Muscle of leg (tissue), 3 donors: ENCODE measurements at regions not wholly inside any gene's neighbourhood (a gene's known extent, or its start where the extent isn't known, plus 50 kb on each side); places are given as distances from the start of the nearest gene placed in this dataset.
"Not testable (repeated sequence)": the region's sequence is repeated elsewhere in the genome, so short reads cannot be mapped to it uniquely, and the experiment has no call there.

ENCODE experiments used
- DNase-seq: peaks from one replicate; pipeline ENCODE4 v3.0.0; 2013
- H3K27ac ChIP-seq: one replicate; pipeline ENCODE4 v1.5.1; 2013; ENCODE audit warnings: mild to moderate bottlenecking, low read length, control low read depth
- H3K27me3 ChIP-seq: one replicate; pipeline ENCODE4 v1.6.1; 2013; ENCODE audit warnings: low read length; ENCODE audit not compliant: control insufficient read depth, insufficient read depth
- H3K36me3 ChIP-seq: one replicate; pipeline ENCODE4 v1.6.1; 2013; ENCODE audit warnings: low read length; ENCODE audit not compliant: control insufficient read depth, insufficient read depth
- H3K4me1 ChIP-seq: one replicate; pipeline ENCODE4 v1.6.1; 2013; ENCODE audit warnings: low read length; ENCODE audit not compliant: control insufficient read depth, insufficient read depth
- H3K4me3 ChIP-seq: one replicate; pipeline ENCODE4 v1.5.1; 2013; ENCODE audit warnings: low read length, control low read depth
- H3K9me3 ChIP-seq: replicated peaks from 2 replicates; pipeline ENCODE4 v1.6.1; 2013; ENCODE audit warnings: low read depth, low read length; ENCODE audit not compliant: control insufficient read depth
- WGBS: methylation state at CpG from one replicate; pipeline ENCODE4 v1.1.5; 2013; ENCODE audit warnings: missing lambda C conversion rate; ENCODE audit not compliant: insufficient coverage; 5-methylcytosine and 5-hydroxymethylcytosine counted together

DNA sequence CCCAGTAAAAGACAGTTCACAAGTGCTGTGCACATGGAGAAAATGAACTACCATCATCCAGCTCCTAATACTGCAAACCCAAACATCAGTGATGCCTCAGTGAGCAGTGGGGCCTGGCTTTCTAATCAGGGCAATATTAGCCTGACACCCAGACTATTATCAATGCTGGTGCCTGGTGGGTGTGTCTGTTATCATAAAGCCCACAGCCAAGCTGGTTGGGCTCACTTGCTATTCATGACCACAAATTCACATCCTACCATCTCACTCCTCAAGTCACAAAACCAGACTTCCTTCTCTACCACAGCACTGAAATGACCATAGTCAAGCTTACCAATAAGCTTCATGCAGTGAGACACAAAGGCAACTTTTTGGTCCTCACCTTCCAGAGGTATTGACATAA is 180.8 kb upstream of the PLN start:
- Histone ChIP-seq H3K4me1 (peaks cover 5% of the 10 kb centered on the region), H3K27me3 (no peaks in the 10 kb centered on the region), H3K27ac (no peak overlapping the region), H3K4me3 (no peak overlapping the region), H3K36me3 (no peaks in the 10 kb centered on the region), H3K9me3 (no peaks in the 10 kb centered on the region)
- no peak for DNase-seq

- H3K4me3 ChIP-seq, result no peak overlapping the region
- H3K4me1 ChIP-seq, result peaks cover 6% of the 10 kb centered on the region
- H3K36me3 ChIP-seq, result no peaks in the 10 kb centered on the region
- H3K27ac ChIP-seq, result no peak overlapping the region
- DNase-seq, result no peak
- no peaks in the 10 kb centered on the region for H3K27me3 ChIP-seq
- H3K9me3 ChIP-seq, result no peaks in the 10 kb centered on the region
- WGBS, result no CpG with 5 or more reads among the region's 3 CpGs
These were observed 177.4 kb upstream of the PLN start for GRCh38 chr6:118370722-118371121.

GRCh38 chr6:118371955-118372354 is 176.1 kb upstream of the PLN start:
- DNase-seq, result no peak
- Histone ChIP-seq H3K4me3 (no peak overlapping the region), H3K9me3 (no peaks in the 10 kb centered on the region), H3K4me1 (peaks cover 4% of the 10 kb centered on the region), H3K36me3 (no peaks in the 10 kb centered on the region), H3K27ac (no peak overlapping the region), H3K27me3 (no peaks in the 10 kb centered on the region)
- WGBS, result no CpG with 5 or more reads among the region's 1 CpG

DNA sequence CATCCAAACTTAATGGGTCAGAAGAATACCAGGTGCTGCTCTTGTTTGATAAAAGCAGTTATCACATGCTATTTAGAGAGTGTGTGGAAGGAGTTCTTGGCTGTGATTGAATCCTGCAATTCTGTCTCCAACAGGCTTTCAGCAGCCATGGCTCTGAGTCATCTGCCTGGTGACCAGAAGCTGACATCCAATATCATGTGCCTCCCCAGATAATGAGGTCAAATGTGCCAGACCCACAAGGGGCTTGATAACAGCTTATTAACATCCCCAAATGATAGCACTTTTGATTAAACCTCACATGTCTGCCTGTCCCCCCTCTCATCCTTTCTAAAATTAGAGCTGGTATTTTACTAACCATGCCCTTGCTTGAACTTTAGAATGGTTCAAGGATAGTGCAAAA is 175.7 kb upstream of the PLN start:
- peak; percentile 16 for DNase-seq
- Histone ChIP-seq H3K27ac (no peak overlapping the region), H3K4me1 (peaks cover 4% of the 10 kb centered on the region), H3K27me3 (no peaks in the 10 kb centered on the region), H3K36me3 (no peaks in the 10 kb centered on the region), H3K4me3 (no peak overlapping the region), H3K9me3 (no peaks in the 10 kb centered on the region)

- Histone ChIP-seq H3K4me1 (peaks cover 3% of the 10 kb centered on the region), H3K27me3 (no peaks in the 10 kb centered on the region), H3K27ac (peak overlapping the region; percentile 60), H3K36me3 (no peaks in the 10 kb centered on the region), H3K9me3 (no peaks in the 10 kb centered on the region), H3K4me3 (no peak overlapping the region)
- peak; percentile 70 for DNase-seq
- WGBS, result 77% methylated on average over 12 of the region's 15 CpGs
These were observed 170.2 kb upstream of the PLN start for GRCh38 chr6:118377711-118378414.

DNA sequence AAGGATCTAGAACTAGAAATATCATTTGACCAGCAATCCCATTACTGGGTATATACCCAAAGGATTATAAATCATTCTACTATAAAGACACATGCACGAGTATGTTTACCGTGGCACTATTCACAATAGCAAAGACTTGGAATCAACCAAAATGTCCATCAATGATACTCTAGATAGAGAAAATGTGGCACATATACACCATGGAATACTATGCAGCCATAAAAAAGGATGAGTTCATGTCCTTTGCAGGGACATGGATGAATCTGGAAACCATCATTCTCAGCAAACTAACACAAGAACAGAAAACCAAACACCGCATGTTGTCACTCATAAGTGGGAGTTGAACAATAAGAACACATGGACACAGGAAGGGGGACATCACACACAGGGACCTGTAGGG is 167.5 kb upstream of the PLN start:
- DNase-seq, H3K4me1 ChIP-seq, H3K27ac ChIP-seq, H3K36me3 ChIP-seq, H3K9me3 ChIP-seq, H3K4me3 ChIP-seq, H3K27me3 ChIP-seq: not testable (repeated sequence)
- WGBS, result no CpG with 5 or more reads among the region's 3 CpGs

DNA sequence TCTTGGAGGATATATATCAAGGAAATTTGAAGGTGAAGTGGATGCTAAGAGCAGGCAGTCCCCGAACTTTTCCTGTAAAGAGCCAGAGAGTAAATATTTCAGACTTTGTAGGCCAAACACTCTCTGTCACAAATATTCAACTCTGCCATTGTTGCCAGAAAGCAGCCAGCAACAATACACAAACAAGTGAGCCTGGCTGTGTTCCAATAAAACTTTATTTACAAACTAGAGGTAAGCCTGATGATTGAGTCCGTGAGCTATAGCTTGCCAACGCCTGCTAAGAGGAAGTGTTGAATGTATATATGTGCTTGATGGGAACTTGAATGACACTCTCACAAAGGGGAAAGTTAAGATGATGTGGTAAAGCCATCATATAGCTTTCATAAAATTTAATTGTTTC is 166.0 kb upstream of the PLN start:
- no CpG with 5 or more reads among the region's 3 CpGs for WGBS
- no peak for DNase-seq

DNA sequence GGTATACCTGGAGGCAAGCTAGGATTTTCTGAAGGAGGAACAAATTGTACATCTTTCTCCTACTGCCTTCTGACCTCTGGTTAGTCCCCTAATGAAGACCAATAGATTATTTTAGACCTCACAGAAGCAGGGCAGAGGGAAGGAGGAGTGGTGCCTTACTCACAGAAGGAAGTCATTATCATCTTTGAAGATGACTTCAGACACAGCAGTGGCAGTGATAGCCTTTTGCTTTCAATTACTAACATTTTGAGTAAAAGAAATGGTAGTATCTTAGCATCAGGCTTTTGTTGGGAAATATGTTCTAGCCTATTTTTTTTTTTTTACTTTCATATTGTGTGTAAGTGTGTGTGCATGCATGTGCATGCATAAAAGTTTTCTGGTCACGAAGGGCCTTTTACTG is 164.2 kb upstream of the PLN start:
- no peaks in the 10 kb centered on the region for H3K36me3 ChIP-seq
- H3K9me3 ChIP-seq, result no peaks in the 10 kb centered on the region
- WGBS, result no CpG with 5 or more reads among the region's 1 CpG
- no peaks in the 10 kb centered on the region for H3K4me1 ChIP-seq
- no peak overlapping the region for H3K4me3 ChIP-seq
- no peaks in the 10 kb centered on the region for H3K27me3 ChIP-seq
- no peak overlapping the region for H3K27ac ChIP-seq
- DNase-seq, result no peak

More for the DNA sequence above, 166.0 kb upstream of the PLN start:
- H3K4me1 ChIP-seq, result peaks cover 3% of the 10 kb centered on the region
- no peaks in the 10 kb centered on the region for H3K9me3 ChIP-seq
- no peaks in the 10 kb centered on the region for H3K36me3 ChIP-seq
- H3K4me3 ChIP-seq, result no peak overlapping the region
- no peaks in the 10 kb centered on the region for H3K27me3 ChIP-seq
- no peak overlapping the region for H3K27ac ChIP-seq

DNA sequence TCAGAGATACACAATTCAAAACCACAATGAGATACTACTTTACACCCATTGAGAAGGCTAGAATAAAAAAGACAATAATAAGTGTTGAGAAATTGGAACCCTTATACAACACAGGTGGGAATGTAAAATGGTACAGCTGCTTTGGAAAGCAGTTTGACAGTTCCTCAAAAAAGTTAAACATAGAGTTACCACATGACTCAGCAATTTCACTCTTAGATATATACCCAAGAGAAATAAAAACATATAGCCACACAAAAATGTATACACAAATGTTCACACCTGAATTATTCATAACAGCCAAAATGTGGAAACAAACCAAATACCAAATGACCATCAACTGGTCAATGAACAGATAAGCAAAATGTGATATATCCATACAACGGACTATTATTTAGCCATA is 161.1 kb upstream of the PLN start:
- DNase-seq, result no peak
- Histone ChIP-seq H3K27ac (no peak overlapping the region), H3K27me3 (no peaks in the 10 kb centered on the region), H3K9me3 (no peaks in the 10 kb centered on the region), H3K4me3 (no peak overlapping the region), H3K36me3 (no peaks in the 10 kb centered on the region), H3K4me1 (no peaks in the 10 kb centered on the region)
- WGBS, result no CpG with 5 or more reads among the region's 1 CpG

DNA sequence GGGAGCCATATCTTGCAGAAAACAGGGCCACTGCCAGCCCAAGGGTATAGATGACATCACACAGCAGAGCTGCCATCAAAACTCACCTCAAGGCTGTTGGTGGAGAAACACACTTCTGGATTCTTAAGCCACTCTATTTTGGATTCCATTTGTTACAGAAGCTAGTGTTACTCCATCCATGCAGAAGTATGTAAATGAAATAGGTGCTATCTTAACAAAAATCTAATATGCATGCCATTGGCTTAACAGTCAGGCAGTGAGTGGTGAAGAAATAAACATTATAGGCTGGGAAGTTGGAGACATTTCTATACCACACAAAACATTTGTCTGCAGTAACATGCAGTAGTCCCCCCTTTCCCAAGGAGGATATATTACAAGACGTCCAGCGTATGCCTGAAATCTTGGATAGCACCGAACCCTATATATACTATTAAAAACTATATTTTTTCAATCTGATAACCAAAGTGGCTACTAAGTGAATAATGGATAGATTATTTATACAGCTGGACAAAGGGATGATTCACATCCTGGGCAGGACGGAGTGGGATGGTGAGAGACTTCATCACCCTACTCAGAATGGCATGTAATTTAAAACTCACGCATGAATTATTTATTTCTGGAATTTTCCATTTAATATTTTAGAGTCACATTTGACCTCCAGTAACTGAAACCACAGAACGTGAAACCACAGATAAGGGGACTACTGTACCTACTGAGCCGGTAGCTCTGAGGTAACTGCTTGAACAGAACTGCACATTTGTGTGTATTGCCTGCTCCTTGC is 160.0 kb upstream of the PLN start:
- Histone ChIP-seq H3K27ac (no peak overlapping the region), H3K4me1 (no peaks in the 10 kb centered on the region), H3K4me3 (no peak overlapping the region), H3K9me3 (no peaks in the 10 kb centered on the region), H3K36me3 (no peaks in the 10 kb centered on the region), H3K27me3 (no peaks in the 10 kb centered on the region)
- whole genome bisulfite sequencing, result 60% methylated on average over 1 of the region's 7 CpGs
- DNase-seq, result no peak
